Epithelial cell of proximal tubule (primary cell): ENCODE measurements at regions not wholly inside any gene's neighbourhood (a gene's known extent, or its start where the extent isn't known, plus 50 kb on each side); places are given as distances from the start of the nearest gene placed in this dataset.
"Not testable (repeated sequence)": the region's sequence is repeated elsewhere in the genome, so short reads cannot be mapped to it uniquely, and the experiment has no call there.

Experiments used
- DNase-seq: peaks from one replicate; pipeline ENCODE4 v3.0.0-alpha.2; 2011; ENCODE audit warnings: low read depth
- H3K4me3 ChIP-seq: 2 replicates; pipeline ENCODE4 v1.5.1; 2011; ENCODE audit warnings: low read depth, mild to moderate bottlenecking, low read length
- CTCF ChIP-seq: conservative IDR thresholded peaks from 2 replicates; pipeline ENCODE4 v1.5.1; 2012; ENCODE audit warnings: low read depth, mild to moderate bottlenecking, low read length

GRCh38 chr6:145093226-145093625 is 642.1 kb downstream of the EPM2A start:
- TF ChIP-seq CTCF = no peak
- no peak for DNase-seq
- H3K4me3 ChIP-seq = no peak overlapping the region

- DNase-seq = no peak
- no peak overlapping the region for H3K4me3 ChIP-seq
- no peak for TF ChIP-seq CTCF
Observed at GRCh38 chr6:145096846-145097245, 638.5 kb downstream of the EPM2A start.

GRCh38 chr6:145098127-145098526 is 637.2 kb downstream of the EPM2A start:
- H3K4me3 ChIP-seq, DNase-seq: not testable (repeated sequence)

- no peak for DNase-seq
- TF ChIP-seq CTCF = no peak
- H3K4me3 ChIP-seq = no peak overlapping the region
Observed at GRCh38 chr6:145099713-145100112, 635.6 kb downstream of the EPM2A start.

GRCh38 chr6:145110109-145110508 is 625.2 kb downstream of the EPM2A start:
- no peak overlapping the region for H3K4me3 ChIP-seq
- DNase-seq = no peak
- no peak for TF ChIP-seq CTCF

- H3K4me3 ChIP-seq, DNase-seq: not testable (repeated sequence)
Observed at GRCh38 chr6:145111407-145111806, 623.9 kb downstream of the EPM2A start.

GRCh38 chr6:145112711-145113148 is 622.6 kb downstream of the EPM2A start:
- H3K4me3 ChIP-seq = no peak overlapping the region
- no peak for DNase-seq
- no peak for TF ChIP-seq CTCF

GRCh38 chr6:145115638-145116037 is 619.7 kb downstream of the EPM2A start:
- H3K4me3 ChIP-seq = no peak overlapping the region
- no peak for DNase-seq
- TF ChIP-seq CTCF = no peak
